Dermis blood vessel endothelial cell (primary cell): ENCODE measurements at regions not wholly inside any gene's neighbourhood (a gene's known extent, or its start where the extent isn't known, plus 50 kb on each side); places are given as distances from the start of the nearest gene placed in this dataset.
"Not testable (repeated sequence)": the region's sequence is repeated elsewhere in the genome, so short reads cannot be mapped to it uniquely, and the experiment has no call there.

ENCODE experiments used
- DNase-seq: peaks from one replicate; pipeline ENCODE4 v3.0.0; 2010

DNA sequence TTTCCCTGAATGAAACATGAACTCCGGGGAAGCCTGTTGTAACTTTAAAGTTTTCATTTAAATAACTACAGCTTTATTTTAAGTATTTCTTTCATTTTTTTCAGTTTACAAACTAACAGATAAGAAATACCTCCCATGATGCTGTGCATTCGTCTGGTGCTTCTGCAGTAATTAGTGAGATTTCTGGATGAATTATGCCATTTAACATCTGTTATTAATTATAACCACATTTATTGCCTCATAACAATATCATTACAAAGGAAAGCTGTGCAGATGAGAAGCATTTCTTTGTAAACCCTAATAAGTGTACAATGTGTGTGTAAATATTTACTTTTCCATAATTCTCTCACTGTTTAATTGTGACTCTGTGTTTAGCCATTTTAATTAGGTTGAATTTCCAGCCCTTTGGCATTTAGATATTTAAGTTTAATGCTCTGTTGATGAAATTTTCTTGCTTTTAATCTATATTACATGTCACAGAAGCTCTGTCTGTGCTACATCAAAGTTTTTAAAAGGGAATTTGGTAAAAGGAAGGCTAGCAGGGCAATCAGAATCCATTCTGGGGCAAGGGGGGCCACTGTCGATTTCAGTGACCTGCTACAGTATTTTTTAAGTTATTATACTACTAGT is 418.0 kb downstream of the SPATA31D1 start:
- DNase-seq = no peak

DNA sequence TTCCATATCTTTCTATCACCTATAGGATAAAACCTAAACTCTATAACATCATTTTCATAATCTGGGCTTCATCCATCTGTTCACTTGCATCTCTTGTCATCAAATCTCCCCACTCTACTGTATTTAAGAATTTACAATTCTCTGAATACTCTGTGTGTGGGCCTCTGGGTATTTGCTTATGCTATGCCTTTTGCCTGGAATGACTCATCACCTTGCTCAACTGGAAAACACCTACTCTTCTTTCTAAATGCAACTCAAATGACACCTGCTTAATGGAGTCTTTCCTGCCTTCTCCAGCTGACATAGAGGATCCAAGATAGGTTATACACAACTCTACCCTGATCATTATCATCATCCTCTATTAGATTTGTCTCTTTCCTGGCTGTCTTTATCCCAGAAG is 421.7 kb downstream of the SPATA31D1 start:
- no peak for DNase-seq

DNA sequence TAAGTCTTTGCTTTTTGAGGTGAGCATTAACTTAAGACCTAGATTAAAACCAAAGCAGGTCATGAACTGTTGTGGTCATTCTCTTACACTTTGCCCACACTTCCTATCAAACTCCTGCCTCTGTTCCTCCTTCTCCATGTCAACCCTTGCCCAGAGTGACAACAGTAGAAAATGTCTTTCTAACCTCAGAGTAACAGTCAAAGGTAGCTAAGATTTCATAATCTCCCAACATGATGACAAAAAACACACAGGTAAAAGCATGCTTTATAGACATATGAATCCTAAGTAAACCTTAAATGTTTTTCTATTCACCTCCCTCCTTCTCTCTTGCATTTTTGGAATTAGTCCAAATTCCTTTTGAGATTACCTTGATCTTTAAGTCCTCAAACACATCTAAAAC is 422.3 kb downstream of the SPATA31D1 start:
- no peak for DNase-seq

DNA sequence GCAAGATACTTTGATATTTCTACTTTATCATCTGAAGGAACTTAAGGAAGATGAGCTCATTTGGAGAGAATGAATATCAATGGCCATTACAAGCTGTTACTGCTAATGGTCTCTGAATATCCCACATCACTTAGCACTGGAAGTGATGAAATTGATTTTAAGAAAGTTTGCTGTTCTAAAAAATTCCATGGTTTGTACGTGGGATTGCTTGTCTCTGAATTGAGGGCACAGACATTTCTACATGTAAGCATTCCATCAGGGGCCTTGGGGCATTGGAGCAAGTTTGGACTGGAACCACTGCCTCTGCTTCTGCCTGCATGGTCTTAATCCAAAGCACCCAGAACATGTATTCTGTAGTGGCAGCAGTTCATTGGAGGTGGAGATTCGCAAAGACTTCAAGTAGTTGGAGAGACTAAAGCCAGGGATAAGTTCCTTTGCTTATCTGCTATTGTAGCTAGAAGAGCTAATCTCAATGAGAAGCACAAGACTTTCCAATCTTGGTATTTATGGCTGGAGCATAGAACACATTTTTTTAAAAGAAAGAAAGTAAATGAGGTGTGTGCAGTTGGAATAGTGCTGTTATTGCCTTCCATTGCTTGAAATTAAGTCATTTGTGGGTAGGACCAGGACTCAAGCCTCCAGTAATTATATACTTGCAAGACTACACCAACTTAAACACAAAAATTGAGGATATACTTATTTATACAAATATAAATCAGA is 424.2 kb downstream of the SPATA31D1 start:
- no peak for DNase-seq

DNA sequence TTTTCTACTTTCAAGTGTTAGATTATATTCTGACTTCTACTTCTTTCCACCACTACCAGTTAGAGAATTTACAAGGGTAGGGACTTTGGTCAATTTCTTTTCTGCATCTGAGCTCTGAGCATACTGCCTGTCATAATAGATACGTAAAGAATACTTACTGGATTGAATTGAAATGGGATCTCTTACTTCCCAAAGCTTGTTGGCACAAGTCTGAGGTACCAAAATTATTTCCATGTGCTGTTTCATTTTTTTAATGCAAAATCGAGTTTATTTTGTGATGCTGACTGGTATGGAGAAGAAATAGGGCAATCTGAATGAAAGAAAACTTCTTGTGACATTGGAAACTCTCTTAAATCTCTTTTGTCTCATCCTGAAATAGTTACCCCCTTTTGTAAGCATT is 428.9 kb downstream of the SPATA31D1 start:
- no peak for DNase-seq

DNA sequence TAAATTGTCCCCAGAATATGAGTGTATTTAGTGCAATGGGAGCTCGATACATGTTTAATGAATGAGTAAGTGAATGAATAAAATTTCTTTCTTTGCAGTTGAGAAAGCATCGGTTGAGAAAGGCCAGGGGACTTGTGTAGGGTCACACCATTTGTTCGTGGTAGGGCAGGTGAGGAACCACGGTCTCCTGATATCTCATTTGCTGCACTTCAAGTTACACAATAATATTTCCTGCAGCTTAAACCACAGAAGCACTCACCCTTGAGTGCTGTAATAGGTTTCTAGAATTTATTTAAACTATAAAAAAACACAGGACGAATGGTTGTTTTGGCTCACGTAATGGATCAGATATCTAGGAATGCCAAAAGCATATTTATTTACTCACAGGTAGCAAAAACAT is 429.8 kb downstream of the SPATA31D1 start:
- no peak for DNase-seq

DNA sequence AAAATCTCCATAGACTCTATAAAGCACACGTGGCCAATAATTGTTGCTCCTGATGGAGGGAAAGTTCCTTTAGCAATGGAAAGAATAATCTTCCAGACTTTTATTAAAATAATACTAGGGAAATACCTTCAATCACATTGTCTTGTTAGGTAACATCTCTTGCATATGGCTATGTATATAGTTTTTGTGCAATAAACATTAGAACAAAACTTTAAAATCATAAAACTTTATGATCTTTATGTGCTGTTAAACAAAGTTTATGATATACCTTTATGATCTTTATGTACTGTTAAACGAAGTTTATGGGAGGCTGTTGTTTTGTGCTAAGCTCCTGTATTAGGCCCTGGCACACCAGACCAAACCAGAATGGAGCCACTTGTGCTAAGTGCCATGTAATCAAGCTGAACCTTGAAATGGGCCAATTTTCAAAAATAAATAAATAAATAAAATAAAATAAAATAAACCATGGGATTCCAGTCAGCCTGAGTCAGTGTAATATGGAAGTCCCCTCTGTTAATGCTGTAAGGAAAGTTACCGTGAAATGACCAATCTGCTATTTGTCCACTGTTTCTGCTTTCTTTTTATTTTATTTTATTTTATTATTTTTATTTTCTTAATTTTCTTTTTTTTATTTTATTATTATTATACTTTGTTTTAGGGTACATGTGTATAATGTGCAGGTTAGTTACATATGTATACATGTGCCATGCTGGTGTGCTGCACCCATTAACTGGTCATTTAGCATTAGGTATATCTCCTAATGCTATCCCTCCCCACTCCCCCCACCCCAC is 431.3 kb downstream of the SPATA31D1 start:
- no peak for DNase-seq

DNA sequence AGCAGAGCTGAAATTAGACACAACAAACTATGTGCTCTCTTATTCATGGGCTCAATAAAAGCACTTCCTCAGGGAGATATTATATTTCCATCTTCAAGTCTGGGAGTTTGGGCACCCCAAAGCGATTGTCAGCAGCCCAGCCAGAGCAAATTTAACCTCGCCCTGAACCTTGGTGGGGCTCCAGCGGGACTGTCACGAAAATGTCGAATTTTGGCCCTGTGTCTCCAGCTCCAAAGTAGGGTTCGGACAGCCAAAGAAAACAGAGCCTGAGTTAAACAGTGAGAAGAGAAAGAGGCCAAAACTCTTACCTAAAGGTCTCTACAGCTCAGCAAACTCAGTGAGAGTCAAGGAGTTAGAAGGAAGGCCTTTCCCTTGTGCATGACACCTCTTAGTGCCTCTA is 432.9 kb downstream of the SPATA31D1 start:
- DNase-seq = no peak

DNA sequence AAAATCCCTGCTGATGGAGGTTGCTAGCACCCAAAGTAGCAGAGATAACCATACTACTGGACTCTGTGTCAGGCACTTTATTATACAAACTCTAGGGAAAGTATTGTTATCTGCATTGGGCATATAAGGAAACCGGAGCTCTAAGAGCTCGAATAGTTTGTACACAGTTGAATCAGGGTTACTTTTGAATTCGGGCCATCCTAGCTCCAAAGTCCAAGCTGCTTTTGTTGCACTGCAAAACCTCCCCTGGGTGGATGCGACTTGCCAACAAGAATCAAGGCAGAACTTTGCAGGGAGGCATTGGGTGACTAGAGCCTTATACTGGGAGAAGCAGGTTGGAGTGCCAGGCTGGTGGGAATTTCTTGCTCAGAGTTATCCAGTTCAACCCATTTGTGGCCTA is 435.1 kb downstream of the SPATA31D1 start:
- no peak for DNase-seq

DNA sequence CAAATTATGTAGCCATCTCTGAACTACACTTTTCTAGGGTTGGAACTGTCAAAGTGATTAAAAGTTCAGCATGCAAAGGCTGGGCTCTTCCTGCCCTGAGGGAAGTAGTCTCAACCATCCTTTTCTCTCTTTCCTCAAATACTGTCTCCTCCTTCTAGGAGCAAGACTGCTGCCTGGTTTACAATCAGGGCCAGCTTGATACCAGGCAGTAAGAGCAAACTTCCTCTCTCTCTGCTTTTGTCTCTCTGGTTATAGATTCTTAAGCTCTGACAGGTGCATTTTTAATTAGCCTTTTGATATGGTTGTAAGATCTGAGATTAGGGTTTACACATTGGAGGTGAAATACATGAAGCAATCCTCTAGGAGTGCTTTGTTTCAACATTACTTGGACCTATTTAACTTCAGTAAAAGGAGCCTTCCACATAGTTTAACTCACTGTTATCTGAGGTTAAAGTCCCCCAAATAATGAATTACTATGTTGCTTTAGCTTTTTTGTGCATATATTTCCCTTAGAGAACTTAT is 436.1 kb downstream of the SPATA31D1 start:
- no peak for DNase-seq

DNA sequence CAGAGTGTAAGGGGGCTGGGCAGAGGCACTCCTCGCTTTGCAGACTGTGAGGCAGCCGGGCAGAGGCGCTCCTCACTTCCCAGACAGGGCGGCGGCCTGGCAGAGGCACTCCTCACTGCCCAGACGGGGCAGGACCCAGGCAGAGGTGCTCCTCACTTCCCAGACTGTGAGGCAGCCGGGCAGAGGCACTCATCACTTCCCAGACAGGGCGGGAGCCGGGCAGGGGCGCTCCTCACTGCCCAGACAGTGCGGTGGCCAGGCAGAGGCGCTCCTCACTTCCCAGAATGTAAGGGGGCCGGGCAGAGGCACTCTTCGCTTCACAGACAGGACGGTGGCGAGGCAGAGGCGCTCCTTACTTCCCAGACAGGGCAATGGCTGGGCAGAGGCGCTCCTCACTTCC is 442.5 kb downstream of the SPATA31D1 start:
- no peak for DNase-seq

DNA sequence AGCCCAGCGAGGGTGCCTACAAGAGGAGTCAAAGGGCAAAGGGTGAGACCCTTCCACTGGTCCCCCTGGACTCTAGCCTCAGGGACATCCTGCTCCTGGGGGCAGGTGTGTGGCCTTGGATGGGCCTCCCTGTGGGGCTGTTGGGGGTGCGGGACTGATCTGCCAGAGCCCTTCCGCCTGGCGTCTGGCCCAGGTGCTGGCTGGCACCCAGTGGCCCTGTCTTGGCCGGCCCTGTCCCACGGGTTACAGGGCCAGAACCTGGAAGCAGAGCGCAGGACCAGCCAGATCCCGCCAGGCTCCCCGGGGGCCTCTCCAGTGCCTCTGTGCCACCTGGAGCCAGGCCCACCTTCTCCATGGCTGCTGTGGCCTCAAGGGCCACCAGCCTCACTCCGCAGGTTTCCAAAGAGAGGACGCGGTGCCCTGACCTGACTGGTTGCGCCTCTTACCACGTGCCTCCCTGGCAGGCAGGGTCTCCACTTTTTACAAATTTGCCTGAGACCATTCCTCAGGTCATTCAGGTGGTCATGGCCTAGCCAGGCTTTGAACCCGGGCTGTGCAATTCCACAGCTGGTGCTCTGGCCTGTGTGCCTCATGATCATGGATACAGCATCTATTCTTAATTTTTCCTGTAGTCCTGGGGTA is 444.8 kb downstream of the SPATA31D1 start:
- not testable (repeated sequence) for DNase-seq

DNA sequence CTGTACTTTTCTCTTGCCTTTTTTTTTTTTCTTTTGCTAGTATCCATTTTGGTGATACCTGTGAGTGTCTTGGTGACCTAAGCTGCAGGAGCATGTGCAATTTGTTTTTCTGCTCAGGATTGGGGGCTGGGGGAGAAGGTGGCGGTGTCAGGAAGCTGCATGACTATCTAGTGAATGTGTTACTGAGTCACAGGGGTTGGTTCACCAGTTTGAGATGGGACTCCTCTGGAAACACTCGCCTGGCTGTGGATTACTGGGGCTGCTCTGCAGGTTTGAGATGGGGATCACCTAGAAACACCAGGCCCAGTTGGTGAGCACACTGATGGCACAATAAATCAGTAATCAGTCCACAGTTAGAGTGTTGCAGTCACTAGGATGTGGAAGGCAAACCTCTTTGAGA is 447.9 kb downstream of the SPATA31D1 start:
- DNase-seq = no peak

DNA sequence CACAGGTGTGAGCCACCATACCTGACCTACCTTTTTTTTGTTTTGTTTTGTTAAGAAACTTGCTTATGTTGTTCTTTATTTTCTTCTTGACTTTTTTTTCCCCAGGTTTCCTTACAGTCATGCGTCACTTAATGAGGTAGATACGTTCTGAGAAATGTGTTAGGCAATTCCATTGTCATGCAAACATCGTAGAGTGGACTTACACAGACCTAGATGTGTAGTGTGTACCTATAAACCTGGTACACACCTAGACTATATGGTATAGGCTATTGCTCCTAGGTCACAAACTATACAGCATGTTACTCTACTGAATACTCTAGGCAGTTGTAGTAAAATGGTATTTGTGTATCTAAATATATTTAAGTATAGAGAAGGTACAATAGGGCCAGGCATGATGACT is 448.6 kb downstream of the SPATA31D1 start:
- not testable (repeated sequence) for DNase-seq

DNA sequence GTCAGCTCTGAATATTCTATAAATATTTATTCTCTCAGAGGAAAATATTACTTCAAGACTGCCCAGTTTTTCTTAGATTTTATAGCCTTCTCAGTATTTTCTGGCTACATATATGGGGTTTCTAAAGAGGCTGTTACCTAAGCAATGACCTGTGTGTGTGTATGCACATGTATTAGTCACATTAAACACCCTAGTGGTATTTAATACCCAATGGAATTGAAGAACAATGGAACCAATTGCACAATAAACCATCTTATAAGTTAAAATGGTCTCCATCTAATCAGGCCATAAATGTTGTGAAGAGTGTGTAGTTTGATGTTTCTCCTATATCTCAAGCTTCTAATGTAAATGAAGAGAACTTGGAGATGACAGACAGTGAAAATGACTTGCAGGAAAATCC is 450.0 kb downstream of the SPATA31D1 start:
- no peak for DNase-seq

DNA sequence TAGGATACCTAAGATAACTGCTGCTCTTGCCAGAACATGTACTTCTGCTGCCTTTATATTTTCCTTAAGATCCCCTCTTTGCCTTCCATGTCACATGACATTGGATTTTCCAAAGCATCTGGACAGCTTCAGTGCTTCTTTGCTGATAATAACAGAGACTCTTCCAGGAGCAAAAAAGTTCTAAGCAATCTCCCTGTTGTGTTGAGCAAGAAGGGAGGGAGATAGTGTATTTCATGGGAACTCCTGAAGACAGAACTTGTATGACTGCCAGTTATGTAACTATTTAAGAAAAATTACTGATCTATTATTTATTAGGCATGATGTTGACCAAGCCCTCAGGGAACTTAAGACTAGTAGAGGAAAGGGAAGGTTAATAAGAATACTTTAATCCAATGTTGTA is 454.7 kb downstream of the SPATA31D1 start:
- no peak for DNase-seq

DNA sequence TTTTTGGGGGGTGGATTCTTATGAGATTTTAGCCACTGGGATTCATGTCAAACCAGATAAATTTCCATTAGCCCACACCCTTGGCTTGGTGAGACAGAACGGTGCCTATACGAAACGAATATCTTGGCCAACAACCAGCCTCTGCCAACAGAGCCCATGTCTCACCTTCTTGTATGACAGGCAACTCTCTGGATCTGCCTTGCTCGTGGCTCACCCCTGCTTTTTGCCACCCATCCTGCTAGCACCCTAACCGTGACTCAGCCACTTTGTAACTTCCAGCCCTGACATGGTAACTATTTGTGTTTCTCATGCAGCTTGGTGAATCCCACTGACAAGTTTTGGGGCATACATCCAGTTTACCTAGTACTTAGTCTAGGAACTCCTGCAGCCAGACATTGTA is 457.0 kb downstream of the SPATA31D1 start:
- DNase-seq = no peak

DNA sequence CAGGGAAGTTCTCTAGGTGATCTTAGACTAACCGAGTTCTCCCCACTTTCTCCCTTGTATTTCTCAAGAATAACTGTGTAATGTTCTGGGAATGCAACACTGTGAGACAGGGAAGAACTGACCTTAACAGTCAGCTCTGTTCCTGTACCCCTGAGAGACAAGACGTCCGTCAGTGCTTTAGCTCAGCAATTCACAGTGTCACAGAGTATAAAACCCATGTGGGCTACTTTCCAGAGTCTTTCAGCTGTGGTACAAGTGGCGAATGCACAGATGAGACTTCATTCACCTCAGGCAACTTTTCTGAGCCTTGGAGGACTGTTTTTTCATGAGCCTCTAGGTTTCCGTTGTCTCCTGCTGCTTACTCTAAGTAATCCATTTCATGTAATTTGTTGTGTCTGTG is 458.8 kb downstream of the SPATA31D1 start:
- no peak for DNase-seq

DNA sequence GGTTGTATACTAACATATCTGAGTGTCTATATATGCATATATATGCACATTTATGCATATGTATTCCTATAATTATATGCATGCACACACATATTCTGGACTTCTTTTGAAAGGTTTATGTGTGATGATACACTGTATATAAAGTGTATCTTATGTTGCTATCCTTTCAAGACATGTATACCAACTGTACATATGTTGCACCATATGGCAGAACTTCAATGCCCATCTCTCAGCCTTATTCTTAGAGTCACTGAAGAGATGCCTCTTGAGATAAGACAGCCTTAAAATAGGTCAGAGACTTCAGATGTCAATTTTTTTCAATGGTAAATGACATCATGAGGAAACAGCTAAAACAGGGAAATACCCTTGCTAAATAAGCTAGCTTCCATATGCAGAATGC is 461.4 kb downstream of the SPATA31D1 start:
- no peak for DNase-seq

DNA sequence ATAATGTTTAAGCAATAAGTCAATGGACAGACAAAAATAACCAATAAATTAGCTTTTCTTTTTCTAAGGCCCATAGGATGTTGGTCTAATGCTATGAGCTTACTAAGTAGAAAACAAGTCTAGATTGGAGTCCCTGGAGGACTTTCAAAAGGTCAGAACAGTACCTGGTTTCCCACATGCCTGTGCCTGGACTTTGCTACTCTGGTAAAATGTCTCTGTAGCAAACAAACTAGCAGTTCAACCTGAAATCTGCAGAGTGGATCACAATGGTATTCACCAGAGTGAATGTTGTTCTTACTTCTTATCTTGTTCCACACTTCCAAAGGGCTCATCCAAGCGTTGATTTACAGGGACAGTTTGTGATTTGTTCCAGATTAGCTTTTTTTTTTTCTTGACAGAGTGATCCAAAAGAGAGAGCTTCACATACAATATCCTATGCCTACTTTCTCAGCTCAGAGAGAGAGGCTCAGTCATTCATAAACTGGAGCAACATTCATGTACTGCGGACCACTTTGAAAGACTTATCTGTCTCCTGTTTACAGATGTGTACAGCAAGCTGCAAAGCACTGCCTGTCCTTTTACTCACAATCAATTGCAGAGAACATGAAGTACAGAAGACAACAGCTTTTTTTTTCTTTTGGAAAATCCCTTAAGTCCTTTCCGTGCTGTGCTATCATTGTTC is 466.1 kb downstream of the SPATA31D1 start:
- no peak for DNase-seq

DNA sequence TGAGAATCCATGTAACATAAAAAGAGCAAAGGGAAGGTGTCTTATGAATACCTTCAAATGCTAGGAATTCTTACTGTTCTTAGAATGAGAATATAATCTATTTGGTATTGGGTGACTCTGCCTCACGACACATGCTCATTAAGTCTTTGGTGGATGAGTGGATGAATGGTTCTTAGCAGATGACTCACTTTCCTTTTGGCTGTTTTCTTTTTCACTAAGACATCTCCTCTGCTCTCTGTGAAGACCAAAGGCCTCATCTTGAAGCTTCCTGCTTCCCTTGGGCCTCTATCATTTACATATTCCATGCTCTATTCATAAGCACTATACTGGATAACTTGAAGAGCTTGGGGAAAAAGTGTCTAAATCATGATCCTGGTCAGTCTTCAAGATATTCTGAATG is 468.1 kb downstream of the SPATA31D1 start:
- no peak for DNase-seq

DNA sequence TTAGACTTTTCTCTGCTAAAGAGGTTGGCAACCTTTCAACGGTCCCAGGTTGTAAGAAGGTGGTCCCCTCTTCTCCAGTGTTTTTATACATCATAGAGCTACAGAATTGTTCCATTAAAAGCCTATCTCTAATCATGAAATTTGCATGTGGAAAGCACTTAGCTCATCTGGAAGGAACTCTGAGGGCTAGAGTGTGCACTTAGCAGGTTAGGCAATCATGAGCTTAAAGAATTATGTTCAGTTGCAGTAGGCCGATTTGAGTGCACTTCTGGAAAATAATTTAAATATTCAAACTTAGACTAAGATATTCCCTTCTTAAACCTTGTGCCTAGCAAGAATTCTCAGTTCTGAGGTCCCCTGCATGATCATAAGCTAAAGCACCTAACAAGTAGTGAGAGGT is 468.7 kb downstream of the SPATA31D1 start:
- DNase-seq = no peak

DNA sequence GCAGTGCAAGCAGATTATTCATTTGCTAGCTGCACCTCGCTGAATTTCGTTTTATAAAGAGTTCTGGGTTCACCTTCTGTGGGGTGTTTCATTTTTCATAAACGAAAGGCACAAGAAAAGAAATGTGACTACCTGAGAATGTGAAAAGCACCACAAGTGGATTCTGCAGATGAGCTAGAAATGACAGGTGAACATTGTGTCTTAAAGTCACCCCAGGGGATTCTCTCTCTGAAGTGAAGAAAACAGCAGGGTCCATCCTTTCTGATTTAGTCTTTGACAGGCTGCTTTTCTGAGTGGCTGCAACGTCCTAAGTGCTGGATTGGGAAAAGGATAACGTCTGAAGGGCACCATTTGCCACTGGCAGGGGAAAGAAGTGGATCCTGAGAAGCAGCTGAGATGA is 469.3 kb downstream of the SPATA31D1 start:
- DNase-seq = no peak
